A549 (cell line): ENCODE measurements at regions not wholly inside any gene's neighbourhood (a gene's known extent, or its start where the extent isn't known, plus 50 kb on each side); places are given as distances from the start of the nearest gene placed in this dataset.

Source experiments
- ATAC-seq, 2 experiments: fragments of 200-7000 bp in 1 of 2; fragments of >200 bp in 1 of 2; cut with Nextera tagmentation in 1 of 2; cut with Tn5 transposase in 1 of 2; 3 replicates each; pipeline versions ENCODE4 v1.8.0 to v1.9.1; 2018 to 2020; ENCODE audit warnings: mild to moderate bottlenecking in 1 of 2, moderate library complexity in 1 of 2
- CTCF ChIA-PET: fragments of 300-600 bp; sonication (Branson Sonifier 250); formaldehyde crosslinking; extraction: SDS; loops from one replicate; lab custom pipeline; 2021; ENCODE audit warnings: antibody characterized with exemption, inconsistent platforms; lab: Yijun Ruan, JAX
- POLR2A ChIA-PET: fragments of 350-600 bp; formaldehyde crosslinking; extraction: SDS; loops from one replicate; lab custom pipeline; 2021; ENCODE audit warnings: antibody characterized with exemption, inconsistent platforms; lab: Yijun Ruan, JAX
- DNase-seq, 2 experiments: peaks; one replicate each; pipeline versions ENCODE4 v3.0.0 to v3.0.0-alpha.2; 2011 to 2016; ENCODE audit warnings: low read depth in 1 of 2, low spot score in 1 of 2
- FAIRE-seq: peaks from 2 replicates; lab custom pipeline; 2011; peaks lifted over from hg19 to GRCh38; lab: Jason Lieb, UNC
- H3K27ac ChIP-seq, 2 experiments: fragments of >200 bp; sonication (Bioruptor Twin); formaldehyde crosslinking; 3 replicates each; pipeline ENCODE4 v1.5.1; 2016 to 2017
- H3K4me1 ChIP-seq: fragments of >200 bp; sonication (Bioruptor Twin); formaldehyde crosslinking; 3 replicates; pipeline ENCODE4 v1.6.1; 2016
- H3K4me2 ChIP-seq: fragments of >200 bp; sonication (Bioruptor Twin); formaldehyde crosslinking; 3 replicates; pipeline ENCODE4 v1.6.1; 2016
- H3K4me3 ChIP-seq: fragments of >200 bp; sonication (Bioruptor Twin); formaldehyde crosslinking; 3 replicates; pipeline ENCODE4 v1.5.1; 2016
- H3K9me3 ChIP-seq: fragments of >200 bp; sonication (Bioruptor Twin); formaldehyde crosslinking; 3 replicates; pipeline ENCODE4 v1.6.1; 2016
- BHLHE40 ChIP-seq: IDR thresholded peaks from 2 replicates; pipeline ENCODE4 v1.6.1; 2012; ENCODE audit warnings: low read depth, low read length, inconsistent platforms
- CHD4 ChIP-seq: fragments of 200-600 bp; sonication (generic); IDR thresholded peaks from 2 replicates; pipeline ENCODE4 v1.6.1; 2016; ENCODE audit warnings: antibody characterized with exemption, mild to moderate bottlenecking, borderline replicate concordance
- CTCF ChIP-seq: fragments of >200 bp; sonication (Bioruptor Twin); formaldehyde crosslinking; IDR thresholded peaks from 3 replicates; pipeline ENCODE4 v1.5.1; 2016
- ESRRA ChIP-seq: fragments of 150-350 bp; IDR thresholded peaks from 2 replicates; pipeline ENCODE4 v1.6.1; 2014; ENCODE audit warnings: mild to moderate bottlenecking, low read length, borderline replicate concordance
- FOSB ChIP-seq: fragments of 250-450 bp; sonication (Bioruptor Pico); IDR thresholded peaks from 2 replicates; pipeline ENCODE4 v1.5.0; 2020; ENCODE audit warnings: mild to moderate bottlenecking, moderate library complexity
- GATA3 ChIP-seq: IDR thresholded peaks from 2 replicates; pipeline ENCODE4 v1.6.1; 2012; ENCODE audit warnings: borderline replicate concordance
- HES2 ChIP-seq: fragments of >200 bp; sonication (Bioruptor Twin); formaldehyde crosslinking; IDR thresholded peaks from 2 replicates; pipeline ENCODE4 v1.6.1; 2016
- HOXB13 ChIP-seq: fragments of 250-450 bp; sonication (Bioruptor Pico); IDR thresholded peaks from 2 replicates; pipeline ENCODE4 v1.5.0; 2020; ENCODE audit warnings: low read depth, mild to moderate bottlenecking, moderate library complexity
- JUNB ChIP-seq: fragments of >200 bp; sonication (Bioruptor Twin); formaldehyde crosslinking; IDR thresholded peaks from 2 replicates; pipeline ENCODE4 v1.6.1; 2016
- KDM1A ChIP-seq: fragments of 200-600 bp; sonication (generic); IDR thresholded peaks from 2 replicates; pipeline ENCODE4 v1.6.1; 2016; ENCODE audit warnings: low read depth, mild to moderate bottlenecking
- MAFK ChIP-seq: fragments of 450-650 bp; IDR thresholded peaks from 2 replicates; pipeline ENCODE4 v1.6.1; 2014; ENCODE audit not compliant: partially characterized antibody
- MYC ChIP-seq: IDR thresholded peaks from 2 replicates; pipeline ENCODE4 v1.6.1; 2012; ENCODE audit warnings: mild to moderate bottlenecking, inconsistent platforms, low read length, improper control_type of control experiment, borderline replicate concordance
- NPAS2 ChIP-seq: fragments of 250-450 bp; sonication (Bioruptor Pico); IDR thresholded peaks from 2 replicates; pipeline ENCODE4 v1.8.0; 2022; ENCODE audit warnings: mild to moderate bottlenecking, moderate library complexity, borderline replicate concordance
- NR3C1 ChIP-seq: fragments of >200 bp; sonication (Bioruptor Twin); formaldehyde crosslinking; IDR thresholded peaks from 3 replicates; pipeline ENCODE4 v1.6.1; 2017
- POLR2AphosphoS2 ChIP-seq: conservative IDR thresholded peaks from 2 replicates; pipeline ENCODE4 v1.6.1; 2012; ENCODE audit warnings: low read length, improper control_type of control experiment, inconsistent platforms
- RAD21 ChIP-seq, 2 experiments: fragments of >200 bp in 1 of 2; sonication (Bioruptor Twin) in 1 of 2; formaldehyde crosslinking in 1 of 2; IDR thresholded peaks in 1 of 2; conservative IDR thresholded peaks in 1 of 2; 2 replicates in 1 of 2; 3 replicates in 1 of 2; pipeline ENCODE4 v1.6.1; 2012 to 2018; ENCODE audit warnings: inconsistent platforms in 1 of 2
- REST ChIP-seq: fragments of 200-600 bp; sonication (generic); IDR thresholded peaks from 2 replicates; pipeline ENCODE4 v1.6.1; 2016; ENCODE audit warnings: antibody characterized with exemption, mild to moderate bottlenecking, moderate library complexity
- TP53 ChIP-seq: fragments of 250-450 bp; sonication (Bioruptor Pico); IDR thresholded peaks from 2 replicates; pipeline ENCODE4 v1.5.0; 2021; ENCODE audit warnings: mild to moderate bottlenecking, moderate library complexity
- ZC3H11A ChIP-seq: fragments of 450-650 bp; IDR thresholded peaks from 2 replicates; pipeline ENCODE4 v1.6.1; 2014; ENCODE audit warnings: antibody characterized with exemption, mild to moderate bottlenecking
- ZFP36 ChIP-seq: fragments of 450-650 bp; IDR thresholded peaks from 2 replicates; pipeline ENCODE4 v1.6.1; 2014; ENCODE audit warnings: borderline replicate concordance; ENCODE audit not compliant: partially characterized antibody
- WGBS: methylation state at CpG from one replicate; pipeline ENCODE4 v1.1.6; 2017; ENCODE audit errors: missing lambda C conversion rate; 5-methylcytosine and 5-hydroxymethylcytosine counted together
- TF ChIP-seq, protein P1 (sequence below): IDR thresholded peaks from 2 replicates; pipeline ENCODE4 v1.6.1; 2012

DNA sequence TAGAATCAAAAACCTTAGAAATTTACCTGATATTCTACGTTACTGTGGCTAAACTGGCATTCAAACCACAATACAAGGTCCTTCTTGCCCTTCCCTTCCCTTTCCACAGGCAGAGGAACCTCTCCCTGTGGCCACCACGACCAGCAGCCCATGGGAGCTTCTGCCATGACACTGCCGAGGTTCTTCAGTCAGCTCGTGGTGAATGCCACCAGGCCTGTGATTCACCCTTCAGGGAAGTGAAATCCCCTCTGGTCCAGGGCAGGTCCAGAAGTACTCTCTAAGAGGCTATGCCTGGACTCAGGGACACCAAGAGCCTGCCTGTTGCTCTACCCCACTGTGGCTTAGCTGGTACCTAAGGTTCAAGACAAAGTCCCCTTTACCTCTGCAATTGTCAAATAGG, 123.0 kb downstream of the HTR1B start:
- CTCF ChIA-PET, result no interaction called here
- Histone ChIP-seq H3K4me2 (no peak overlapping the region), H3K9me3 (no peaks in the 10 kb centered on the region), H3K4me3 (no peak overlapping the region)
- POLR2A ChIA-PET, result no interaction called here
- TF ChIP-seq CTCF (no peak), FOSB (no peak)
- TF ChIP-seq, all 56 proteins: peak for 0
- WGBS, result 49% methylated on average over 2 of the region's 4 CpGs
- ATAC-seq (no peak), FAIRE-seq (no peak), DNase-seq (no peak)
- H3K27ac ChIP-seq, result no peak overlapping the region
- H3K4me1 ChIP-seq, result no peaks in the 10 kb centered on the region

GRCh38 chr6:77339926-77340325, 123.4 kb downstream of the HTR1B start:
- Histone ChIP-seq H3K4me2 (no peak overlapping the region), H3K9me3 (no peaks in the 10 kb centered on the region), H3K4me1 (no peaks in the 10 kb centered on the region), H3K27ac (no peak overlapping the region), H3K4me3 (no peak overlapping the region)
- POLR2A ChIA-PET, result no interaction called here
- no peak for ATAC-seq
- CTCF ChIA-PET, result no interaction called here
- TF ChIP-seq NPAS2 (CRISPR knock-in tag) (no peak), GATA3 (no peak), CTCF (no peak), BHLHE40 (no peak), TP53 (CRISPR knock-in tag) (no peak), NR3C1 (no peak), HOXB13 (no peak), REST (no peak), HES2 (no peak), MAFK (no peak), CHD4 (no peak), ESRRA (no peak), ZC3H11A (no peak), KDM1A (no peak), ZFP36 (no peak), POLR2AphosphoS2 (no peak), JUNB (no peak), MYC (no peak), RAD21 (conservative IDR thresholded peaks at IDR 0.05 in 1 of 2, IDR thresholded peaks at IDR 0.05 in 1 of 2) (no peak)
- TF ChIP-seq, protein P1, sequence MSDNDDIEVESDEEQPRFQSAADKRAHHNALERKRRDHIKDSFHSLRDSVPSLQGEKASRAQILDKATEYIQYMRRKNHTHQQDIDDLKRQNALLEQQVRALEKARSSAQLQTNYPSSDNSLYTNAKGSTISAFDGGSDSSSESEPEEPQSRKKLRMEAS, result no peak
- no peak for FAIRE-seq
- no peak for DNase-seq
- 21% methylated on average over 2 of the region's 2 CpGs for WGBS
